Activated naive CD8-positive, alpha-beta T cell treated with anti-CD3 and anti-CD28 coated beads for 36 hours (primary cell): ENCODE measurements at regions not wholly inside any gene's neighbourhood (a gene's known extent, or its start where the extent isn't known, plus 50 kb on each side); places are given as distances from the start of the nearest gene placed in this dataset.
A peak's percentile ranks its signal among the peaks of the same experiment; 100 is the strongest.

ENCODE experiments used
- DNase-seq: peaks from one replicate; pipeline ENCODE4 v3.0.0; 2021
- H3K27ac Mint-ChIP-seq: one replicate; pipeline ENCODE4 v1.8.0; 2022; ENCODE audit warnings: mild to moderate bottlenecking, moderate library complexity, mixed read lengths
- H3K27me3 Mint-ChIP-seq: one replicate; pipeline ENCODE4 v1.8.0; 2022; ENCODE audit warnings: mild to moderate bottlenecking, mixed read lengths
- H3K36me3 Mint-ChIP-seq: one replicate; pipeline ENCODE4 v1.8.0; 2021; ENCODE audit warnings: mild to moderate bottlenecking, mixed read lengths
- H3K4me1 Mint-ChIP-seq: one replicate; pipeline ENCODE4 v1.8.0; 2021; ENCODE audit warnings: mixed read lengths
- H3K4me3 Mint-ChIP-seq: one replicate; pipeline ENCODE4 v1.8.0; 2022; ENCODE audit warnings: mild to moderate bottlenecking, moderate library complexity, mixed read lengths
- H3K9me3 Mint-ChIP-seq: one replicate; pipeline ENCODE4 v1.8.0; 2022; ENCODE audit warnings: mixed read lengths

DNA sequence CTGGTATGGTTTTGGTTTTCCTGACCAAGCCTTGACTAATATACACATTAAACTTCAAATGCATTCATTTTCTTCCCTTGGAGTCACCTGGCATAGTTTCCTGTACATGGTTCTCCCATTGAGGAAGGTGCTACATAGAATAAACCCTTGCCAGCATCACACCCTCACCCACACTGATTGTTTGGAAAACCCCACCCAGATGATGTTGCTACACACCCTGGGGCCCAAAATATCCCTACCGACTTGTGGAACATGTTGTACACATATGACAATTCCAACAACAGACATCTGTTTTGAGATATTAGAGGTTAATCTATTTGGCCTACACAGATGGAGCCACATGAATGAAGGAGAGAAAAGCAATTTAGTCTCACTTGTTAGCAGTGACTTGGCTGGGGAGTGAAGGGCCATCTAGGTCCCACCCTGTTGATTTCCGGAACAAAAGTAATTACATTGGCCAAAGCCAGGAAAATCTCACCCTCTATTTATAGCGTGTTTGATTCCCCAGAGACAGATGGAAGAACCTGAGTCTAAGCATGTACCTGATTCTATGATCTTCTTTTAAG is 606.0 kb upstream of the BTBD3 start:
- Mint-ChIP-seq H3K9me3 (no peaks in the 10 kb centered on the region), H3K27ac (no peak overlapping the region), H3K27me3 (no peaks in the 10 kb centered on the region), H3K36me3 (no peaks in the 10 kb centered on the region), H3K4me3 (no peak overlapping the region), H3K4me1 (no peaks in the 10 kb centered on the region)
- DNase-seq, result no peak

DNA sequence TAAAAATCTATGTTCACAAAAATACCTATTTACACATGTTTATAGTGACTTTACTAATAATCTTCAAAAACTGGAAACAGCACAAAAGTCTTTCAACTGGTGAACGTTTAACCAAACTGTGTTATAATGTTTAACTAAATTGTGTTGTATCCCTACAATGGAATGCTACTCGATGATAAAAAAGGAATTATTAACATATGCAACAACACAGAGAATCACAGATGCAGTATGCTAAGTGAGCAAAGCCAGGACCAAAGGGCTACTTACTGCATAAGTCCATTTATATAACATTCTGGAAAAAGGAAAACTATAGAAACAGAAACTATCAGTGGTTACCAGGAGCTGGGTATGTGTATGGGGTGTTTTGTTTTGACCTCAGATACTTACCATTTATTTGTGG is 602.2 kb upstream of the BTBD3 start:
- Mint-ChIP-seq H3K9me3 (no peaks in the 10 kb centered on the region), H3K27ac (no peak overlapping the region), H3K27me3 (no peaks in the 10 kb centered on the region), H3K4me1 (no peaks in the 10 kb centered on the region), H3K4me3 (no peak overlapping the region), H3K36me3 (no peaks in the 10 kb centered on the region)
- DNase-seq, result no peak

DNA sequence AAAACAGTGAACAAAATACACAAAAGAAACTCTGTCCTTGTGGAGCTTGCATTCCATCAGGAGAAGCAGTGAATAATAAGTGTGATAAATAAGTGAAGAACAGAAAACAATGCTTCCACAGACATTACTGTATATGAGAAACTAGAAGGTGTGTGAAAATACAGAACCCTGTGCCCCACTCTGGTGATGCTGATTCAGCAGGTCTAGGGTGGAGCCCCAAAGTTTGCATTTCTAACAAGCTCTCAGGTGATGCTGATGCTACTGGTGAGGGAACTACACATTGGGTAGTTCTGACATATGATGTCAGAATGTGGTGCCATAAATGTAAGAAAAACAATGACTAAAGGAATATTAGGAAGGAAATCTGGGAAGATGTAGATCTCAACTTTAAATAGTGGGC is 601.4 kb upstream of the BTBD3 start:
- Mint-ChIP-seq H3K4me3 (no peak overlapping the region), H3K4me1 (no peaks in the 10 kb centered on the region), H3K27ac (no peak overlapping the region), H3K27me3 (no peaks in the 10 kb centered on the region), H3K36me3 (no peaks in the 10 kb centered on the region), H3K9me3 (peaks cover 2% of the 10 kb centered on the region)
- DNase-seq, result no peak

DNA sequence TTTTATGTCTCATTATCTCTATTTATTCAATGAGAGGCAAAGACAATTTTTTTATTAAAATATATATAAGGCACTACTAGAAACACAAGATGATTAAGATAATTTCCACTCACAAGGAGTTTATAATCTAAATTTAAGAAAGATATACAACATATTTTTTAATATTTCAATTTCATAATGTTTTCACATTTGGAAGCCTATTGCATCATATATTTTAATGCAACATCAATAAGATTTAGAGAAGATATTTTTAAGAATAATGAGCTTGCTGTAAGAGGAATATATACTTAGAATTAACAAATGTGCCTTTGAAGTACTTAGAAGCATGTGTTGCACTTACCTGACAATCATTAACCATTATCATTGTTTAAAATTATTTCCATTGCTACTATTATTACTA is 597.7 kb upstream of the BTBD3 start:
- DNase-seq, result no peak
- Mint-ChIP-seq H3K4me3 (no peak overlapping the region), H3K36me3 (no peaks in the 10 kb centered on the region), H3K9me3 (peaks cover 9% of the 10 kb centered on the region), H3K27me3 (no peaks in the 10 kb centered on the region), H3K27ac (no peak overlapping the region), H3K4me1 (no peaks in the 10 kb centered on the region)

DNA sequence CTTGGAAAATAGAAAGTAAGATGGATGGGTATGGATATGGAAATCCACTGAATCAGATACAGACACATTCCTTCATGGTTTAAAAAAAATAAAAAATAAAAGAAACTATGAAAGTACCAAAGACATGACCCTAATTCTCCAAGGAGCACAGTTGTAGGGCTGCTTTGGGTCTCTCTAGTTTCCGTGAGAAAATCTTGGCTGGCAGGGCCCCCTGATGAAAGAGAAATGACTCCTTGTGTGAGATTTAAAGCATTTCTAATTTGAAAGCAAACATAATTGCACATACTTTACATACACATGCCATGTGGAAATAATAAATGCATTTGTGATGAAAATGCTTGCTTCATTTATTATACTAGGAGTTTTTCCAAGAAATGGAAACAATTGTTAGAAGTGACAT is 593.9 kb upstream of the BTBD3 start:
- no peaks in the 10 kb centered on the region for H3K27me3 Mint-ChIP-seq

DNA sequence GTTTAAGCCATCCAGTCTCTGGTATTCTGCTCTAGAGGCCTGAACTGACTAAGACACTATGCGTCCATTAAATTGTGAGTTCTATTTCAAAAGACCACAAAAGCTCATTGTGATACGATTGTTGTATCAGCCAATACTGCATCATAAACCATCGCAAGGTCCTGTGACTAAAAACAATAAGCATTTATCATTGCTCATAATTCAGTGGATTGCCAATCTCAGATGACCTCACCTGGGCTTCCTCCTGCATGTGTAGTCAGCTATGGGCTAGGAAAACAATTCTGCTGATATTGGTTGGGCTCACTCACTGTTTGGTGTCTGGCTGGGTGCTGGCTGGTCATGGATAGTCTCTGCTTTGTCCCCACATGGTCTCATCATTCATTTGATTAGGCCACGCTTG is 592.7 kb upstream of the BTBD3 start:
- Mint-ChIP-seq H3K27me3 (no peaks in the 10 kb centered on the region), H3K9me3 (peaks cover 9% of the 10 kb centered on the region), H3K36me3 (no peaks in the 10 kb centered on the region), H3K27ac (no peak overlapping the region), H3K4me3 (no peak overlapping the region), H3K4me1 (no peaks in the 10 kb centered on the region)
- DNase-seq, result no peak

More for the DNA sequence above, 593.9 kb upstream of the BTBD3 start:
- no peak for DNase-seq
- Mint-ChIP-seq H3K4me3 (no peak overlapping the region), H3K36me3 (no peaks in the 10 kb centered on the region), H3K9me3 (peaks cover 9% of the 10 kb centered on the region), H3K27ac (no peak overlapping the region), H3K4me1 (no peaks in the 10 kb centered on the region)

DNA sequence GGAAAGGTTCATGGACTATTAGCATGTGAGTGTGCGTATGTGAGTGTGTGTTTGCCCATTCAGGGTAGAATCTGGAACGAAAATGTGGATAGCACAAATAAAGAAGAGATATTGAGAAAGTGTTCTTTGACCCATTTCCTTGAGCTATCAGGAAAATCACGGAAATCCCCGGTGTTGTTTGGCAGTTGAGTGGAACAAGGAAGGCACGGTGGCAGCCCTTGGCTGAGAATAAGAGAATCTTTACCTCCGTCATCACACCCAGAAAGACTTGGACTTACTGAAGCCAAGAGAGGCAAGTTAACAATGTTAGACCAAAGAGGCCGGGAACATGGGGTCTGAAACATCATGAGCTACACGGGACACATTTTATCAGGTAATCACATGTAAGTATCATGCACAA is 588.9 kb upstream of the BTBD3 start:
- H3K4me1 Mint-ChIP-seq, result no peaks in the 10 kb centered on the region
- peaks cover 6% of the 10 kb centered on the region for H3K9me3 Mint-ChIP-seq
- no peak overlapping the region for H3K27ac Mint-ChIP-seq
- DNase-seq, result no peak
- H3K27me3 Mint-ChIP-seq, result no peaks in the 10 kb centered on the region
- H3K36me3 Mint-ChIP-seq, result no peaks in the 10 kb centered on the region
- no peak overlapping the region for H3K4me3 Mint-ChIP-seq

DNA sequence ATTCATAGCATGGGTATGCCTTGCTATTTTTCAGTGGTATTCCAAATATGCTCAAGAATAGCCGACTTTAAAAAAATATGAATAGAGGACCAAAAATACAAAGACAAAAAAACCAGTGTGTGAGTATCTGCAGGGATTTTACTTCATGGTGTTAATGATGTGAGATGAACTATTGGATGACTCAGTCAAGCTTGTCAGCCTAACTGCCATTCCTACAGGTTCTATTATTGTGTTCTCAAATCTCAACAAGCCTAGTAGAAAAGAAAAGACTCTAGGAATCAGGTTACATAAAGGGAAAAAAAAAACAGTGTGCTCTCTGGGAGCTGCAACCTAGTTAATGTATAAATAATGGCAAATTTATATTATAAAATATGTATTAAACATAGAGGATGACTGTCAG is 588.4 kb upstream of the BTBD3 start:
- H3K9me3 Mint-ChIP-seq, result peaks cover 6% of the 10 kb centered on the region
- no peaks in the 10 kb centered on the region for H3K27me3 Mint-ChIP-seq
- H3K36me3 Mint-ChIP-seq, result no peaks in the 10 kb centered on the region
- H3K27ac Mint-ChIP-seq, result no peak overlapping the region
- H3K4me3 Mint-ChIP-seq, result no peak overlapping the region
- no peaks in the 10 kb centered on the region for H3K4me1 Mint-ChIP-seq
- DNase-seq, result no peak

DNA sequence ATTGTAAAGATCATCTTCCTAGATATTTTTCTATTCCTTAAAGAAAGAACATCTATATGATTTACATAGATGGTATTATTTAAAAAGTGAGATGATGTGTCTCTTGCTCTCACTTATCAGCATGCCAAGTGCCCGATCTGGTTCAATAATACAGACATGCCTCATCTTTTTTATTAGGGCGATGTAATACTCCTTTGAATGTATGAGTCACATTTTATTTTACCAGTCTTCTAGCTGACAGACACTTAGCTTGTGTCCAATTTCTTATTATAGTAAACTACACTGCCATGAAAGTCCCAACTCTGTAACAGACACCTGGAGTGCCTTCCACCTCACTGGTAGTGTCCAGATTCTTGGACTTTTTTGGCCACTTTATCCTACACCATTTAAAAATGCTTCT is 586.6 kb upstream of the BTBD3 start:
- no peak overlapping the region for H3K4me3 Mint-ChIP-seq
- no peaks in the 10 kb centered on the region for H3K27me3 Mint-ChIP-seq
- H3K9me3 Mint-ChIP-seq, result peaks cover 4% of the 10 kb centered on the region
- DNase-seq, result no peak
- H3K36me3 Mint-ChIP-seq, result no peaks in the 10 kb centered on the region
- H3K4me1 Mint-ChIP-seq, result no peaks in the 10 kb centered on the region
- no peak overlapping the region for H3K27ac Mint-ChIP-seq

DNA sequence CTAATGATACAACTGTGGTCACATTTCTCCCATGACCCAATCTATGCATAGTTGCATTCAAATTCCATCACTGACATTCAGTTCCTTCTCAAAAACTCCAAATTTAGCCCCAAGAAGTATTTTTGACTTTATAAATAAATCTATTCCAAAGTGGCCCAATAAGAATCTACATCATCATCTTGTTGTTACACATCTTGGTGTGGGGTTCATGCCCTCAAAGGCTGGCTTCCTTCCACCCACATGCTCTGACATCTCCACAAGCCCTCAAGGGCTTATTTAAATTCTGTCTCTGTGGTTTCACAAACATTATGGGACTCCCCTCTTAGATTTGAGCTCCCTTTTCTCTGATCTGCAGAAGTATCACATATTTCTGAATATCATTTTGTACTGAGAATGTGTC is 585.3 kb upstream of the BTBD3 start:
- H3K4me3 Mint-ChIP-seq, result no peak overlapping the region

DNA sequence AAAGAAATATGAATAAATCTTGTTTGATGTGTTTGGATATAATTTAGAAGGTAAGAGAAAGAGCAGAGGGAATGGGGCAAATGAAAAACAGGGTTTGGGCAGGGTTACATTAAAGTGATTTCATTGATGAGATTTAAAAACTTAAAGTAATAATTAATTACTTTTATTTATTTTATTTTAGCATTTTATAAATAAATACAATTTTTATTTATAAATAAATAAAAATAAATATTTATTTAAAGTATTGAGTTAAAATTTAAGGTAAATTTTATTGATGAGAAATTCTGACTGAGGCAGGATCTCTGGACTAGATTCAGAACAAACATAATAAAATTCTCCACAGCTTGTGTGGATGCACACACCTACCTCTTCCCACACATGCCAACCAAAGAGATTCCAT is 584.1 kb upstream of the BTBD3 start:
- DNase-seq, result no peak
- Mint-ChIP-seq H3K27ac (no peak overlapping the region), H3K27me3 (no peaks in the 10 kb centered on the region), H3K9me3 (peaks cover 4% of the 10 kb centered on the region), H3K4me1 (no peaks in the 10 kb centered on the region), H3K36me3 (no peaks in the 10 kb centered on the region), H3K4me3 (no peak overlapping the region)

More for the DNA sequence above, 585.3 kb upstream of the BTBD3 start:
- Mint-ChIP-seq H3K27me3 (no peaks in the 10 kb centered on the region), H3K36me3 (no peaks in the 10 kb centered on the region), H3K27ac (no peak overlapping the region), H3K9me3 (peaks cover 4% of the 10 kb centered on the region), H3K4me1 (no peaks in the 10 kb centered on the region)
- peak; percentile 0 for DNase-seq

DNA sequence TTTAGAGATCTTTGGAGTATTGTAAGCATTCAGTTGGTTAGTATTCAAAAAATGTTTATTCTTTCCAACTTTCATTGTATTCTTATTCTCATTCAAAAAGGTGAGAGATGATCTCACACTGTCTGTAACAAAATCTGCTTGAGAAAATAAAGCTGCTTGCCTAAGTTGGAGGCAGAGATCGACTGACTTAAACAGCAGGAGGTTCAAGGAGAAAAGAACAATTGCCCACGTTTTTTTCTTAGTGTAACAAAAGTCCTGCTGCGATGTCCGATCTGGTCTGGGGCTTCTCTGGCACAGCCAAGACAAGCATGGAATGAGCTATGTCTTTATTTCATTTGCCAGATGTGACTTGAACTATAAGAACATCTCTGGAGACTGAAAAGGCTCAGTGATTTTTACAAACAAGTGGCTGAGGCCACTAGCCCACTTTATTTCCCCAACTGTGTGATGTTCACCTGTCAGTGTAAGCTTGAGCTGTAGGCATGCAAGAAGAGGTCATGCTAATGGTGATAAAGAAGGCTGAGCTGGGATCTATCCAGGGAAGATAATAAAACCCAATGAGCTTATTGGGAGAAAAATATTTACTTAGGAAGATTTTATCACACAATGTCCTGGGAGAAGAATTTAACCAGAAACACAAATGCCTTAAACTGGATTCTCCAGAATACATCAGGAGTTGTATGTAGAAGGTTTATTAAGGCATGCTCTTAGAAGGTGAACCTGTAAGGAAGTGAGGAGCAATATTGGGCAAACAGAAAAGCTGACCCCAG is 580.1 kb upstream of the BTBD3 start:
- no peaks in the 10 kb centered on the region for H3K36me3 Mint-ChIP-seq
- no peaks in the 10 kb centered on the region for H3K27me3 Mint-ChIP-seq
- DNase-seq, result no peak
- H3K9me3 Mint-ChIP-seq, result peaks cover 1% of the 10 kb centered on the region
- H3K4me1 Mint-ChIP-seq, result no peaks in the 10 kb centered on the region
- no peak overlapping the region for H3K27ac Mint-ChIP-seq
- H3K4me3 Mint-ChIP-seq, result no peak overlapping the region

DNA sequence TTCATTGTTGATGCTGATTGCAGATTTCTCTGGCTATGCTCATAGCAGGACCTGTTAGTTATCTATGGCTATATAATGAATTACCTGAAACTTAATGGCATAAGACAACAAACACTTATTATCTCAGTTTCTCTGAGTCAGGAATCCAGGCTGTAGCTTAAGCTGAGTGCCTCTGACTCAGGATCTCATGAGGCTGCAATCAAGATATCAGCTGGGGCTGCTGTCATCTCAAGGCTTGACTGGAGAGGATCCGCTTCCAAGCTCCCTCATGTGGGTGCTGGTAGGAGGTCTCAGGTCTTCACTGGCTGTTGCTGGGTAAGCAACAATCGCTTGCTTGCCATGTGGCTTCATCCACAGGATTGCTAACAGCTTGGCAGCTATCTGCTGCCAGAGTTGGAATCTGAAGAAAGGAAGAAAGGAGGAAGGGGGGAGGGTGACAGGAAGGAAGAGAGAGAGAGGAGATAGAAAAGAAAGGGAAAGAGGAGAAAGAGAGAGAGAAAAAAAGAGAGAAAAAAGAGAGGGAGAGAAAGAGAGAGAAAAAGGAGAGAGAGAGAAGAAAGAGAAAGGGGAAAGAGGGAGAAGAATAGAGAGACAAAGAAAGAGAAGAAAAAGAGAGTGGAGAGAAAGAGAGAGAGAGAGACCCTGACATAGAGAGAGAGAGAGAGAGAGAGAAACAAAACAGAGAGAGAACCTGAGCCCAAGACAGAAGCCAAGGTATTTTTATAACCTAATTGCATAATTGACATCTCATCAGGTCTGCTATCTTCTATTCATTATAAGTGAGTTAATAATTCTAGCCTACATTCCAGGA is 579.0 kb upstream of the BTBD3 start:
- no peaks in the 10 kb centered on the region for H3K36me3 Mint-ChIP-seq
- no peak overlapping the region for H3K27ac Mint-ChIP-seq
- no peaks in the 10 kb centered on the region for H3K27me3 Mint-ChIP-seq
- no peaks in the 10 kb centered on the region for H3K4me1 Mint-ChIP-seq
- DNase-seq, result no peak
- no peaks in the 10 kb centered on the region for H3K9me3 Mint-ChIP-seq
- H3K4me3 Mint-ChIP-seq, result no peak overlapping the region

DNA sequence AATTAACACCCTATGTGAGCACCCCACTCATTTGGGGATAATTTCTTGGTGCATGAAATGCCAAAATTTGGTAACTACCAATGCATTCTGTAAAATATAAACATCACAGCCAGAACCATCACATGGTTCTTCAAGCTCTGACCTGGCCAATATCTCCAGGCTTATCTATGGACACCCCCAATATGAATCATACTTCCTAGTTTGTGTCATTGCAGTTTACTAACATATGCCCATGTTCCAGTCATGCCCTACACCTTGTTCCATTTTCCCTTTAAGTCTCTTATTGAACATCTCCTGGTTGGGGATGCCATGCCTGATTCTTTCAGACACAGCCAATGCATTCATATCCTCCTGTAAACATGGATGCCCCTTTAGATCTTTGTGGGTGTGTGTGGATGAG is 572.8 kb upstream of the BTBD3 start:
- no peak for DNase-seq
- Mint-ChIP-seq H3K27ac (no peak overlapping the region), H3K27me3 (no peaks in the 10 kb centered on the region), H3K36me3 (no peaks in the 10 kb centered on the region), H3K9me3 (no peaks in the 10 kb centered on the region), H3K4me3 (no peak overlapping the region), H3K4me1 (no peaks in the 10 kb centered on the region)

DNA sequence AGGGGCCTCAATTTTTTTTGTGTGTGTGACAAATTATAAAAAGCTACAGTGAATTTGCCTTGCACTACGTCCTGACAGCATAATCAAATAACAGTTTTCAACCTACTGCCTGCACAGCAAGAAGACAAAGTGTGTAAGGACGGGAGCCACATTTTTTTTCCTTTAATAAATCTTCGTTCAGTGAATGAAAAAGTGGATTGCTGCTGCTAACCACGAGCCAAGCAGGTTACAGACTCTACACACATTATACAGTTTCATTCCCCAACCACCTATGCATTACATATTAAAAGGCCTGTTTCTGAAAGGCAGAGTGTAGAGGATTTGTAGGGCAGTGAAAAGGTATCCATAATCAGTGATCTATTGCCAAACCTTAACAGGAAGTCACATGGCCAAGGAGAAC is 570.0 kb upstream of the BTBD3 start:
- DNase-seq, result no peak
- no peaks in the 10 kb centered on the region for H3K4me1 Mint-ChIP-seq
- no peaks in the 10 kb centered on the region for H3K9me3 Mint-ChIP-seq
- H3K27ac Mint-ChIP-seq, result no peak overlapping the region
- no peak overlapping the region for H3K4me3 Mint-ChIP-seq
- no peaks in the 10 kb centered on the region for H3K27me3 Mint-ChIP-seq
- H3K36me3 Mint-ChIP-seq, result no peaks in the 10 kb centered on the region
